HepG2 (cell line): ENCODE measurements at regions not wholly inside any gene's neighbourhood (a gene's known extent, or its start where the extent isn't known, plus 50 kb on each side); places are given as distances from the start of the nearest gene placed in this dataset.

Experiments used
- CEBPB ChIP-seq: IDR thresholded peaks from 2 replicates; pipeline ENCODE4 v1.6.1; 2011; ENCODE audit warnings: low read depth, low read length, improper control_type of control experiment, borderline replicate concordance
- ZNF274 ChIP-seq: sonication (generic); formaldehyde crosslinking; IDR thresholded peaks from 2 replicates; pipeline ENCODE4 v1.5.1; 2020; ENCODE audit warnings: mild to moderate bottlenecking, missing genetic modification reagents

- TF ChIP-seq CEBPB (no peak), ZNF274 (CRISPR knock-in tag) (no peak)
These were observed 137.0 kb downstream of the NRN1 start for GRCh38 chr6:5869676-5870075.
